Ovary (tissue), 7 donors: ENCODE measurements at regions not wholly inside any gene's neighbourhood (a gene's known extent, or its start where the extent isn't known, plus 50 kb on each side); places are given as distances from the start of the nearest gene placed in this dataset.

ENCODE experiments used
- DNase-seq, 5 donors: peaks; one replicate each; pipeline ENCODE4 v3.0.0-alpha.2; 2019 to 2020
- H3K27ac ChIP-seq, 2 donors: fragments of 200-600 bp; one replicate each; pipeline versions ENCODE4 v1.5.1 to v1.8.0; 2019 to 2022
- H3K27me3 ChIP-seq: fragments of 200-600 bp; one replicate; pipeline ENCODE4 v1.8.0; 2022
- H3K36me3 ChIP-seq: fragments of 200-600 bp; sonication (generic); one replicate; pipeline ENCODE4 v1.5.1; 2019
- H3K4me1 ChIP-seq: one replicate; pipeline ENCODE4 v1.8.1; 2013; ENCODE audit warnings: mild to moderate bottlenecking, moderate library complexity; ENCODE audit not compliant: insufficient read depth
- H3K4me3 ChIP-seq: fragments of 200-600 bp; sonication (generic); one replicate; pipeline ENCODE4 v1.5.1; 2017
- H3K9me3 ChIP-seq, 2 donors: fragments of 200-600 bp in 1 of 2; sonication (generic) in 1 of 2; one replicate each; pipeline versions ENCODE4 v1.5.1 to v1.8.1; 2013 to 2019; ENCODE audit warnings: mild to moderate bottlenecking in 1 of 2, moderate library complexity in 1 of 2
- EP300 ChIP-seq: sonication (generic); formaldehyde crosslinking; IDR thresholded peaks from one replicate; pipeline ENCODE4 v1.6.1; 2017; ENCODE audit warnings: antibody characterized with exemption
- POLR2A ChIP-seq: fragments of 450-650 bp; IDR thresholded peaks from one replicate; pipeline ENCODE4 v1.6.1; 2017; ENCODE audit warnings: antibody characterized with exemption, mild to moderate bottlenecking, moderate library complexity
- WGBS, 3 donors: extraction: QIAGEN DNeasy Blood & Tissue Kit in 1 of 3; methylation state at CpG; one replicate each; pipeline versions ENCODE4 v1.1.5 to v1.1.7; 2013 to 2017; 5-methylcytosine and 5-hydroxymethylcytosine counted together
- intact Hi-C, 4 donors: fragments of 100-400 bp; cut with DNase I; formaldehyde crosslinking; loops; one replicate each; pipeline versions ENCODE4 v1.11.0 to v1.15.1; 2022 to 2023
- TF ChIP-seq, protein P1 (sequence below), 3 donors: fragments of 450-650 bp in 2 of 3; fragments of 200-600 bp in 1 of 3; IDR thresholded peaks; one replicate each; pipeline versions ENCODE4 v1.5.1 to v1.8.0; 2016 to 2022; ENCODE audit warnings: antibody characterized with exemption in 3 of 3, mild to moderate bottlenecking in 1 of 3
- donor health status: DM: no; HTN: no; CAD: no; lungs with moderate emphysema.
- donor health status: DM: no; HTN: no; CAD: no.
- donor health status: Bipolar disorder and iron deficiency.
- donor health status: DM: no; HTN: no; CAD: no.
- donor health status: DM: yes; HTN: yes; CAD: no.

DNA sequence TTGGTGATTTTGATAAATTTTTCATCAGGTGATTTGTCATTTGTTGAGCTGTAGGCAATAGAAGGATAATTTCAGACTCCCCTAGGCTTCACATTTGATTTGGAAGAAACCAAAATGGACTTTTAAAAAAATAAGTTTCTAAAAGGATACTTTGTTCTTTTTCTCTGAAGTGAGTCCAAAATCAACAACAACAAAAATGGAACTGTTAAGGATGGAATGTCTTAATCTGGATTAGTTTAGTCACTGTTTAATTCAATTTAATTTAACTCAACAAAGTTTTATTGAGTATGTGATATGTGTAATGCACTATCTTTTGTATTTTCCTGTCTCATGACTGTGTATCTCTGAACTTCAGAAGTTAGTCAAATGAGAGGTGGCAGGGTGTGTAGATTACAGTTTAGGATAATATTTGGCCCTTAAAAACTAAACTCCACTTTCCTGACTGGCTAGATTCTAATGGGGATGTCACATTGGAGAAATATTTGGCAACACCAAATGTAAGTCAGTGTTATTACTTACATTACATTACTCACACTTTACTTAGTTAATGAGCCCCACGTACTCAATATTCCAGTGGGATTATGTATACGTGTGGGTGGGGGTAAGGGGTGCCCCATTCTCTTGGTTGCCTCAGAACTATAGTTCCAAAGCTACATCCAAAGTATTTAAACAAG is 209.7 kb downstream of the BCAT1 start:
- no peak for TF ChIP-seq EP300
- TF ChIP-seq, protein P1, sequence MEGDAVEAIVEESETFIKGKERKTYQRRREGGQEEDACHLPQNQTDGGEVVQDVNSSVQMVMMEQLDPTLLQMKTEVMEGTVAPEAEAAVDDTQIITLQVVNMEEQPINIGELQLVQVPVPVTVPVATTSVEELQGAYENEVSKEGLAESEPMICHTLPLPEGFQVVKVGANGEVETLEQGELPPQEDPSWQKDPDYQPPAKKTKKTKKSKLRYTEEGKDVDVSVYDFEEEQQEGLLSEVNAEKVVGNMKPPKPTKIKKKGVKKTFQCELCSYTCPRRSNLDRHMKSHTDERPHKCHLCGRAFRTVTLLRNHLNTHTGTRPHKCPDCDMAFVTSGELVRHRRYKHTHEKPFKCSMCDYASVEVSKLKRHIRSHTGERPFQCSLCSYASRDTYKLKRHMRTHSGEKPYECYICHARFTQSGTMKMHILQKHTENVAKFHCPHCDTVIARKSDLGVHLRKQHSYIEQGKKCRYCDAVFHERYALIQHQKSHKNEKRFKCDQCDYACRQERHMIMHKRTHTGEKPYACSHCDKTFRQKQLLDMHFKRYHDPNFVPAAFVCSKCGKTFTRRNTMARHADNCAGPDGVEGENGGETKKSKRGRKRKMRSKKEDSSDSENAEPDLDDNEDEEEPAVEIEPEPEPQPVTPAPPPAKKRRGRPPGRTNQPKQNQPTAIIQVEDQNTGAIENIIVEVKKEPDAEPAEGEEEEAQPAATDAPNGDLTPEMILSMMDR (IDR thresholded peaks at IDR 0.05) = no peak
- TF ChIP-seq POLR2A = no peak
- Histone ChIP-seq H3K27me3 (no peaks in the 10 kb centered on the region), H3K36me3 (no peaks in the 10 kb centered on the region), H3K9me3 (no peaks in the 10 kb centered on the region), H3K27ac (no peak overlapping the region), H3K4me1 (no peaks in the 10 kb centered on the region), H3K4me3 (no peak overlapping the region)
- intact Hi-C loops = no loop called here
- DNase-seq = no peak
- 71 to 74% (median 72%) methylated on average over 2 of the region's 2 CpGs for WGBS, 3 donors

DNA sequence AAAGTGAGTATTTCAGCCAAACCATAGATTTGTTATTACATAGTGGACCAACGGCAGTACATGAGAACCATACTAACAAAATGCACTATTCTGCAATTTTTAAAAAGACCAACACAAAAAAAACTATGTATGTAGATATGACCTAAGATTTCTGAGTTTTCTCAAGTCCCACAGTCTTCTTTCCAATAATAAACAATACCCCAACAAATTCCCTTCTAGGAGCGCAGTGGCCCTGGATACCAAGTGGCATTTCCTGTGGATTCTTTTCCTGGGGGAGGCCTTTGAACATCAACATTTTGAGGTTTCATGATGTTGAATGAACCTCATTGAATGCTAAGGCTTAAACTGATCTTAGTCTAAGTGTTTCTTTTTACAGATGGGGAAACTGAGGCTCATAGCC is 210.5 kb downstream of the BCAT1 start:
- DNase-seq = no peak
- no peaks in the 10 kb centered on the region for H3K9me3 ChIP-seq
- TF ChIP-seq, protein P1 (IDR thresholded peaks at IDR 0.05) = no peak
- TF ChIP-seq POLR2A (no peak), EP300 (no peak)
- no peaks in the 10 kb centered on the region for H3K36me3 ChIP-seq
- H3K4me3 ChIP-seq = no peak overlapping the region
- no peaks in the 10 kb centered on the region for H3K27me3 ChIP-seq
- H3K27ac ChIP-seq = no peak overlapping the region
- WGBS, 3 donors = 80 to 88% (median 85%) methylated on average over 2 of the region's 2 CpGs
- H3K4me1 ChIP-seq = no peaks in the 10 kb centered on the region
- intact Hi-C loops = no loop called here

DNA sequence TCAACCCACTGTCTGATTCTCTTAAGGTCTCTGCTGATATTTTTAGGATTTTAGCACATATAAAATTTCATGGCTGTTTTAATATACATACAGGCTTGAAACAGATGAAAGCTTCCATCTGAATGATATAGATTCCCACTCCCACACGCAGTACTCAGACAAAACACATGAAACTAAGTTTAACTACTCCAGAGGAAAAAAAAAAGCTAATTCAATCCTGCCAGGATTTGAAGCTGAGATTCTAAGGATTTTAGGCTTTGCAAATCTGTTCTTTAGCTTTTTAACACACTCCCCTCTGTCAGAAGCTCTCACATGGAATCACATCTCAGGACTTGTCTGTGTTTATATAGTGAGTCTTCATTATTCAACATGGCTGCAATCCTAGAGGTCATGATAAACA is 217.3 kb downstream of the BCAT1 start:
- Histone ChIP-seq H3K4me3 (no peak overlapping the region), H3K27me3 (no peaks in the 10 kb centered on the region), H3K27ac (no peak overlapping the region), H3K9me3 (no peaks in the 10 kb centered on the region), H3K36me3 (no peaks in the 10 kb centered on the region), H3K4me1 (no peaks in the 10 kb centered on the region)
- DNase-seq = no peak
- WGBS, 3 donors = 57 to 62% (median 58%) methylated on average over 1 of the region's 1 CpG
- intact Hi-C loops = no loop called here
- TF ChIP-seq, protein P1 (IDR thresholded peaks at IDR 0.05) = no peak
- no peak for TF ChIP-seq EP300
- no peak for TF ChIP-seq POLR2A

DNA sequence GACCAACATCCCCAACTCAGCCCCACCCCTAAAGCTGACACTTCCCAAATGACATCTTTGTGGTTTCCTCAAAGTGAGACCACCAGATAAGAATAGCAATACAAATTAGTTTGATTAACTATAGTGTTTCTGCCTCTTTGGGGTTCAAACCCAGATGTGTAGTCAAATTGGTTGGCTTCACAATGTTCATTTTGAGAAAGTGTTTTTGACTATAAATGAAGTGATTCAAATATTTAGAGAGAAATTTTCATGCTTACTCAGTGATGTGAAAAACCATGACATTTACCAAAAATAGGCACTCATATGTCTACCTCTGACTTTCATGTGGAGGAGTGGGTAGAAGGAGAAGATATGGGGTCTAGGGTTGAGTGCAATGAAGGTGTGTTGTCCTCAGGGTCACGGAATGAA is 218.4 kb downstream of the BCAT1 start:
- 90 to 100% (median 96%) methylated on average over 1 of the region's 1 CpG for WGBS, 3 donors

More for the DNA sequence above, 218.4 kb downstream of the BCAT1 start:
- intact Hi-C loops = no loop called here
- TF ChIP-seq POLR2A = no peak
- TF ChIP-seq, protein P1 (IDR thresholded peaks at IDR 0.05) = no peak
- no peak for TF ChIP-seq EP300
- Histone ChIP-seq H3K4me1 (no peaks in the 10 kb centered on the region), H3K9me3 (no peaks in the 10 kb centered on the region), H3K27me3 (no peaks in the 10 kb centered on the region), H3K4me3 (no peak overlapping the region), H3K36me3 (no peaks in the 10 kb centered on the region), H3K27ac (no peak overlapping the region)
- DNase-seq = no peak
